ENCODE measurements at regions not wholly inside any gene's neighbourhood (a gene's known extent, or its start where the extent isn't known, plus 50 kb on each side); places are given as distances from the start of the nearest gene placed in this dataset.

DNA sequence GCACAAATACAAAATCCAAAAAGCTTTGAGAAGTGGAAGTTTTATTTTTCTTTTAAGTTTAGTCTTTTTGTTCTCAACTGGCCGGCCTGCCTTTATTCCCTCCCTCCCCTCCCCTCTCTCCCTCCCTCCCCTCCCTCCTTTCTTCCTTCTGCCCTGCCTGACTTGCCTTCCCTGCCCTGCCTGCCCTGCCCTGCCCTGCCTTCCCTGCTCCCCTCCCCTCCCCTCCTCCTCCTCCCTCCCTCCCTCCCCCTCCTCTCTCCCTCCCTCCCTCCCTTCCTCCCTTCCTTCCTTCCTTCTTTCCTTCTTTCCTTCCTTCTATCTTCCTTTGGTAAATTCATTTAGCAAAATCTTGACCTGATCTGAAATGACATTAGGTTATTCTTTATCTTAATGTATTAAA is 69.8 kb upstream of the LIMCH1 start:
- Histone ChIP-seq H3K36me3 (ENCODE audit: control insufficient read depth in 4 of 4, insufficient read depth in 3 of 4, low read depth in 1 of 4, low read length in 3 of 4) (no peaks in the 10 kb centered on the region), H3K27ac (ENCODE audit: low read depth in 1 of 2, low read length in 2 of 2) (no peak overlapping the region), H3K4me1 (ENCODE audit: control insufficient read depth in 4 of 4, insufficient read depth in 4 of 4, low read length in 3 of 4) (no peaks in the 10 kb centered on the region), H3K4me3 (ENCODE audit: low read depth in 1 of 3, low read length in 3 of 3) (no peak overlapping the region), H3K9ac (ENCODE audit: low read depth in 1 of 2, low read length in 2 of 2) (no peak overlapping the region), H3K9me3 (ENCODE audit: control insufficient read depth in 4 of 4, low read length in 3 of 4) (no peaks in the 10 kb centered on the region), H3K27me3 (ENCODE audit: control insufficient read depth in 4 of 4, insufficient read depth in 4 of 4, low read length in 3 of 4) (no peaks in the 10 kb centered on the region)
- TF ChIP-seq SP1 (IDR thresholded peaks at IDR 0.05) (no peak), RXRA (IDR thresholded peaks at IDR 0.05) (no peak), YY1 (IDR thresholded peaks at IDR 0.05) (no peak), FOXA2 (IDR thresholded peaks at IDR 0.05) (no peak), TAF1 (conservative IDR thresholded peaks at IDR 0.05) (no peak), HNF4A (conservative IDR thresholded peaks at IDR 0.05) (no peak)
- TF ChIP-seq, protein P1, sequence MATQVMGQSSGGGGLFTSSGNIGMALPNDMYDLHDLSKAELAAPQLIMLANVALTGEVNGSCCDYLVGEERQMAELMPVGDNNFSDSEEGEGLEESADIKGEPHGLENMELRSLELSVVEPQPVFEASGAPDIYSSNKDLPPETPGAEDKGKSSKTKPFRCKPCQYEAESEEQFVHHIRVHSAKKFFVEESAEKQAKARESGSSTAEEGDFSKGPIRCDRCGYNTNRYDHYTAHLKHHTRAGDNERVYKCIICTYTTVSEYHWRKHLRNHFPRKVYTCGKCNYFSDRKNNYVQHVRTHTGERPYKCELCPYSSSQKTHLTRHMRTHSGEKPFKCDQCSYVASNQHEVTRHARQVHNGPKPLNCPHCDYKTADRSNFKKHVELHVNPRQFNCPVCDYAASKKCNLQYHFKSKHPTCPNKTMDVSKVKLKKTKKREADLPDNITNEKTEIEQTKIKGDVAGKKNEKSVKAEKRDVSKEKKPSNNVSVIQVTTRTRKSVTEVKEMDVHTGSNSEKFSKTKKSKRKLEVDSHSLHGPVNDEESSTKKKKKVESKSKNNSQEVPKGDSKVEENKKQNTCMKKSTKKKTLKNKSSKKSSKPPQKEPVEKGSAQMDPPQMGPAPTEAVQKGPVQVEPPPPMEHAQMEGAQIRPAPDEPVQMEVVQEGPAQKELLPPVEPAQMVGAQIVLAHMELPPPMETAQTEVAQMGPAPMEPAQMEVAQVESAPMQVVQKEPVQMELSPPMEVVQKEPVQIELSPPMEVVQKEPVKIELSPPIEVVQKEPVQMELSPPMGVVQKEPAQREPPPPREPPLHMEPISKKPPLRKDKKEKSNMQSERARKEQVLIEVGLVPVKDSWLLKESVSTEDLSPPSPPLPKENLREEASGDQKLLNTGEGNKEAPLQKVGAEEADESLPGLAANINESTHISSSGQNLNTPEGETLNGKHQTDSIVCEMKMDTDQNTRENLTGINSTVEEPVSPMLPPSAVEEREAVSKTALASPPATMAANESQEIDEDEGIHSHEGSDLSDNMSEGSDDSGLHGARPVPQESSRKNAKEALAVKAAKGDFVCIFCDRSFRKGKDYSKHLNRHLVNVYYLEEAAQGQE (IDR thresholded peaks at IDR 0.05), result no peak
- TF ChIP-seq, protein P2, sequence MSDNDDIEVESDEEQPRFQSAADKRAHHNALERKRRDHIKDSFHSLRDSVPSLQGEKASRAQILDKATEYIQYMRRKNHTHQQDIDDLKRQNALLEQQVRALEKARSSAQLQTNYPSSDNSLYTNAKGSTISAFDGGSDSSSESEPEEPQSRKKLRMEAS (IDR thresholded peaks at IDR 0.05), result no peak
- no peak for DNase-seq (ENCODE audit: low spot score)
- WGBS, result 84% methylated on average over 1 of the region's 1 CpG

DNA sequence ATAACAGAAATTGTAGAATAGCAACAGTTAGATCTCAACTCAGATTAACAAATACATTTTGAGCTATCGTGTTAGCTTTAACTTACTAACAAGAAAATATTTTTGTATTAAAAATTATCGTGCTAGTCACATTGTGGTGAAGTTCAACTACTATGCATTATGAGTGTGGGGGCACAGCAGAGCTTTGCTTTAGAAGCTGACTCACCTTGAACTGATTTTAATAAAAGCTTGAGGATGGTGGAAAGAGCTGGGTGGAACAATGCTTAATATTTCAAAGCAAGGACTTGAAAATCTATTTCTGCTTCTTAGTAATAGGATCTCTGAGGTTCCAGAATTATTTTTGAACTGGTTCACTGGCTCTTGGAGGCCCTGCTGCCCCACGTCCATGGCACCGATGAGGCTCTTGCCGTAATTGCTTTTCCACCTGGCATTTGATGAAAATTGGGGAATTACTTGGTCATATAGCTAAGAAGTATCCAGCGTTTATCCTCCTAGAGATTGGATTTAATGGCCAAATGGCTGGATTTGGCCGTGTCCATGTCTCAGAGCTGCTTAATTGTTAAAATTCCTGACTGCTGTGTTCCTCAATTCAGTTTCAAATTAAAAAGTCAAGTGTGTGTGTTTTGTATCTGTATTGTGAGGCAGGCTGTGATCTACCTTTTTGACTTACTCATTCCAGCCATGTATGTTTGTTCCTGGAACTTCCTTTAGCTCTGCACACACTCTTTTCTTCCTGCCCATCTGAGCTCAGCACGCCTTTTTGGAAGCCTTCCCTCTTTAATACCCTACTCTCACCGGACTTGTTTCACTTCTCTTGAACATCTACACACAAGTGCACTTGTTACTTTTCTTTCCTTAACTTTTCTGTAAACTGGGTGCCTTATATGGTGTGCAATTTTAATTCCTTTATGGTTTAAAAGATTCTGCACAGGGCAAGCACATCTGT is 66.6 kb upstream of the LIMCH1 start:
- 82% methylated on average over 9 of the region's 9 CpGs for WGBS
- TF ChIP-seq RXRA (IDR thresholded peaks at IDR 0.05), result no peak
- TF ChIP-seq, protein P3, sequence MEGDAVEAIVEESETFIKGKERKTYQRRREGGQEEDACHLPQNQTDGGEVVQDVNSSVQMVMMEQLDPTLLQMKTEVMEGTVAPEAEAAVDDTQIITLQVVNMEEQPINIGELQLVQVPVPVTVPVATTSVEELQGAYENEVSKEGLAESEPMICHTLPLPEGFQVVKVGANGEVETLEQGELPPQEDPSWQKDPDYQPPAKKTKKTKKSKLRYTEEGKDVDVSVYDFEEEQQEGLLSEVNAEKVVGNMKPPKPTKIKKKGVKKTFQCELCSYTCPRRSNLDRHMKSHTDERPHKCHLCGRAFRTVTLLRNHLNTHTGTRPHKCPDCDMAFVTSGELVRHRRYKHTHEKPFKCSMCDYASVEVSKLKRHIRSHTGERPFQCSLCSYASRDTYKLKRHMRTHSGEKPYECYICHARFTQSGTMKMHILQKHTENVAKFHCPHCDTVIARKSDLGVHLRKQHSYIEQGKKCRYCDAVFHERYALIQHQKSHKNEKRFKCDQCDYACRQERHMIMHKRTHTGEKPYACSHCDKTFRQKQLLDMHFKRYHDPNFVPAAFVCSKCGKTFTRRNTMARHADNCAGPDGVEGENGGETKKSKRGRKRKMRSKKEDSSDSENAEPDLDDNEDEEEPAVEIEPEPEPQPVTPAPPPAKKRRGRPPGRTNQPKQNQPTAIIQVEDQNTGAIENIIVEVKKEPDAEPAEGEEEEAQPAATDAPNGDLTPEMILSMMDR (IDR thresholded peaks at IDR 0.05; ENCODE audit: low read depth, low read length, missing input control), result no peak
- TF ChIP-seq HNF4A (conservative IDR thresholded peaks at IDR 0.05), result no peak
- no peak for TF ChIP-seq HNF4G (IDR thresholded peaks at IDR 0.05)
- TF ChIP-seq, protein P1 (IDR thresholded peaks at IDR 0.05), result no peak
- TF ChIP-seq FOXA1 (IDR thresholded peaks at IDR 0.05), result no peak
- no peak for TF ChIP-seq JUND (IDR thresholded peaks at IDR 0.05)
- TF ChIP-seq TAF1 (conservative IDR thresholded peaks at IDR 0.05), result no peak
- no peak for TF ChIP-seq GABPA (IDR thresholded peaks at IDR 0.05 in 1 of 2, conservative IDR thresholded peaks at IDR 0.05 in 1 of 2)

More for the DNA sequence above, 66.6 kb upstream of the LIMCH1 start:
- Histone ChIP-seq H3K36me3 (ENCODE audit: control insufficient read depth in 4 of 4, insufficient read depth in 3 of 4, low read depth in 1 of 4, low read length in 3 of 4) (no peaks in the 10 kb centered on the region), H3K4me3 (ENCODE audit: low read depth in 1 of 3, low read length in 3 of 3) (no peak overlapping the region), H3K27ac (ENCODE audit: low read depth in 1 of 2, low read length in 2 of 2) (no peak overlapping the region), H3K9ac (ENCODE audit: low read depth in 1 of 2, low read length in 2 of 2) (no peak overlapping the region), H3K4me1 (ENCODE audit: control insufficient read depth in 4 of 4, insufficient read depth in 4 of 4, low read length in 3 of 4) (no peaks in the 10 kb centered on the region), H3K27me3 (ENCODE audit: control insufficient read depth in 4 of 4, insufficient read depth in 4 of 4, low read length in 3 of 4) (no peaks in the 10 kb centered on the region), H3K9me3 (ENCODE audit: control insufficient read depth in 4 of 4, low read length in 3 of 4) (no peaks in the 10 kb centered on the region)
- no peak for DNase-seq (ENCODE audit: low spot score)
